Trophoblast cell (in vitro differentiated cells and primary cell): ENCODE measurements at regions not wholly inside any gene's neighbourhood (a gene's known extent, or its start where the extent isn't known, plus 50 kb on each side); places are given as distances from the start of the nearest gene placed in this dataset.

Experiments used
- DNase-seq, 2 donors: peaks; one replicate each; pipeline ENCODE4 v3.0.0-alpha.2; 2016
- H2AFZ ChIP-seq: 2 replicates; pipeline ENCODE4 v1.6.1; 2013; ENCODE audit warnings: low read length, moderate library complexity, mild to moderate bottlenecking; ENCODE audit not compliant: insufficient read depth, poor library complexity
- H2AK5ac ChIP-seq: 2 replicates; pipeline ENCODE4 v1.6.1; 2013; ENCODE audit warnings: mild to moderate bottlenecking, low read length
- H2BK120ac ChIP-seq: 2 replicates; pipeline ENCODE4 v1.6.1; 2013; ENCODE audit warnings: low read length, mild to moderate bottlenecking, moderate library complexity; ENCODE audit not compliant: insufficient read depth, poor library complexity
- H2BK12ac ChIP-seq: 2 replicates; pipeline ENCODE4 v1.6.1; 2013; ENCODE audit warnings: mild to moderate bottlenecking, low read length, moderate library complexity
- H2BK5ac ChIP-seq: 2 replicates; pipeline ENCODE4 v1.6.1; 2013; ENCODE audit warnings: low read length, low read depth, moderate library complexity, mild to moderate bottlenecking; ENCODE audit not compliant: poor library complexity
- H3K14ac ChIP-seq: 2 replicates; pipeline ENCODE4 v1.6.1; 2013; ENCODE audit warnings: mild to moderate bottlenecking, low read length
- H3K18ac ChIP-seq: 2 replicates; pipeline ENCODE4 v1.6.1; 2013; ENCODE audit warnings: mild to moderate bottlenecking, low read length
- H3K23ac ChIP-seq: 2 replicates; pipeline ENCODE4 v1.6.1; 2013; ENCODE audit warnings: low read length
- H3K27ac ChIP-seq: 2 replicates; pipeline ENCODE4 v1.5.1; 2013; ENCODE audit warnings: low read depth, mild to moderate bottlenecking, inconsistent platforms, low read length, moderate library complexity
- H3K27me3 ChIP-seq: 2 replicates; pipeline ENCODE4 v1.6.1; 2013; ENCODE audit warnings: inconsistent platforms, mild to moderate bottlenecking, low read length, moderate library complexity; ENCODE audit not compliant: insufficient read depth
- H3K36me3 ChIP-seq, 2 experiments: 1 replicate in 1 of 2; 2 replicates in 1 of 2; pipeline ENCODE4 v1.6.1; 2013; ENCODE audit warnings: low read length in 2 of 2, mild to moderate bottlenecking in 2 of 2, moderate library complexity in 1 of 2; ENCODE audit not compliant: insufficient read depth in 2 of 2, control insufficient read depth in 1 of 2
- H3K4ac ChIP-seq: 2 replicates; pipeline ENCODE4 v1.6.1; 2013; ENCODE audit warnings: low read depth, mild to moderate bottlenecking, low read length, moderate library complexity
- H3K4me1 ChIP-seq, 2 experiments: 1 replicate in 1 of 2; 2 replicates in 1 of 2; pipeline ENCODE4 v1.6.1; 2013; ENCODE audit warnings: low read length in 2 of 2, mild to moderate bottlenecking in 2 of 2, moderate library complexity in 1 of 2; ENCODE audit not compliant: insufficient read depth in 2 of 2, control insufficient read depth in 1 of 2
- H3K4me2 ChIP-seq: 2 replicates; pipeline ENCODE4 v1.6.1; 2013; ENCODE audit warnings: inconsistent platforms, mild to moderate bottlenecking, low read length, moderate library complexity
- H3K4me3 ChIP-seq: 2 replicates; pipeline ENCODE4 v1.5.1; 2013; ENCODE audit warnings: mild to moderate bottlenecking, low read depth, low read length, inconsistent platforms
- H3K79me1 ChIP-seq: one replicate; pipeline ENCODE4 v1.6.1; 2013; ENCODE audit warnings: low read length
- H3K79me2 ChIP-seq: 2 replicates; pipeline ENCODE4 v1.6.1; 2013; ENCODE audit warnings: low read length, mild to moderate bottlenecking; ENCODE audit not compliant: control insufficient read depth, insufficient read depth, poor library complexity
- H3K9ac ChIP-seq: 2 replicates; pipeline ENCODE4 v1.6.1; 2013; ENCODE audit warnings: mild to moderate bottlenecking, low read length
- H3K9me3 ChIP-seq: 2 replicates; pipeline ENCODE4 v1.6.1; 2013; ENCODE audit warnings: low read depth, mild to moderate bottlenecking, control low read depth, inconsistent platforms, low read length; ENCODE audit not compliant: insufficient read depth
- H4K12ac ChIP-seq: 2 replicates; pipeline ENCODE4 v1.6.1; 2013; ENCODE audit warnings: low read depth, mild to moderate bottlenecking, low read length, moderate library complexity
- H4K8ac ChIP-seq: 2 replicates; pipeline ENCODE4 v1.6.1; 2013; ENCODE audit warnings: low read depth, mild to moderate bottlenecking, low read length, moderate library complexity
- H4K91ac ChIP-seq: one replicate; pipeline ENCODE4 v1.6.1; 2013; ENCODE audit warnings: low read depth, mild to moderate bottlenecking, low read length, moderate library complexity
- WGBS: extraction: QIAGEN DNeasy Blood & Tissue Kit; methylation state at CpG from one replicate; pipeline ENCODE4 v1.1.7; 2013; ENCODE audit warnings: missing lambda C conversion rate; ENCODE audit not compliant: insufficient read length, insufficient coverage; ENCODE audit errors: extremely low coverage; 5-methylcytosine and 5-hydroxymethylcytosine counted together

GRCh38 chr22:34038801-34039555, 118.7 kb upstream of the LARGE1 start:
- H3K79me1 ChIP-seq, result no peaks in the 10 kb centered on the region
- H3K4me2 ChIP-seq, result no peak overlapping the region
- no peak overlapping the region for H2BK5ac ChIP-seq
- no peak overlapping the region for H4K12ac ChIP-seq
- H3K4ac ChIP-seq, result no peak overlapping the region
- H3K23ac ChIP-seq, result peak overlapping the region; percentile 90
- H3K27me3 ChIP-seq, result no peaks in the 10 kb centered on the region
- no peak overlapping the region for H2AFZ ChIP-seq
- H3K27ac ChIP-seq, result no peak overlapping the region
- H3K9me3 ChIP-seq, result no peaks in the 10 kb centered on the region
- no peak overlapping the region for H3K18ac ChIP-seq
- no peaks in the 10 kb centered on the region for H3K79me2 ChIP-seq
- no peaks in the 10 kb centered on the region for H3K36me3 ChIP-seq
- no peak for DNase-seq
- H2BK12ac ChIP-seq, result no peak overlapping the region
- H3K4me1 ChIP-seq, result no peaks in the 10 kb centered on the region
- H3K9ac ChIP-seq, result no peak overlapping the region
- no peak overlapping the region for H3K14ac ChIP-seq
- no CpG with 5 or more reads among the region's 11 CpGs for WGBS
- no peak overlapping the region for H3K4me3 ChIP-seq
- no peak overlapping the region for H4K91ac ChIP-seq
- H2AK5ac ChIP-seq, result no peak overlapping the region
- no peak overlapping the region for H4K8ac ChIP-seq
- no peak overlapping the region for H2BK120ac ChIP-seq

- DNase-seq, result no peak
- Histone ChIP-seq H2BK120ac (no peak overlapping the region), H2BK5ac (no peak overlapping the region), H4K12ac (no peak overlapping the region), H3K27ac (no peak overlapping the region), H2BK12ac (no peak overlapping the region), H3K27me3 (no peaks in the 10 kb centered on the region), H3K36me3 (no peaks in the 10 kb centered on the region), H3K79me2 (no peaks in the 10 kb centered on the region), H3K23ac (no peak overlapping the region), H3K4me2 (no peak overlapping the region), H3K9me3 (no peaks in the 10 kb centered on the region), H3K14ac (no peak overlapping the region), H3K4me1 (no peaks in the 10 kb centered on the region), H4K91ac (no peak overlapping the region), H3K9ac (no peak overlapping the region), H2AFZ (no peak overlapping the region), H3K18ac (no peak overlapping the region), H3K79me1 (no peaks in the 10 kb centered on the region), H3K4ac (no peak overlapping the region), H3K4me3 (no peak overlapping the region), H2AK5ac (no peak overlapping the region), H4K8ac (no peak overlapping the region)
- WGBS, result no CpG with 5 or more reads among the region's 4 CpGs
Observed at GRCh38 chr22:34045311-34045710, 125.0 kb upstream of the LARGE1 start.

- WGBS, result no CpG with 5 or more reads among the region's 3 CpGs
- H2BK12ac ChIP-seq, result no peak overlapping the region
- H3K79me2 ChIP-seq, result no peaks in the 10 kb centered on the region
- H2BK120ac ChIP-seq, result no peak overlapping the region
- H3K14ac ChIP-seq, result no peak overlapping the region
- no peak overlapping the region for H4K91ac ChIP-seq
- H3K23ac ChIP-seq, result no peak overlapping the region
- H3K4me1 ChIP-seq, result no peaks in the 10 kb centered on the region
- no peak overlapping the region for H2AK5ac ChIP-seq
- H3K79me1 ChIP-seq, result no peaks in the 10 kb centered on the region
- no peak overlapping the region for H4K8ac ChIP-seq
- H3K18ac ChIP-seq, result no peak overlapping the region
- no peak overlapping the region for H3K4ac ChIP-seq
- H4K12ac ChIP-seq, result no peak overlapping the region
- no peak overlapping the region for H3K27ac ChIP-seq
- H3K4me2 ChIP-seq, result no peak overlapping the region
- H3K9me3 ChIP-seq, result peaks cover 5% of the 10 kb centered on the region
- no peaks in the 10 kb centered on the region for H3K27me3 ChIP-seq
- DNase-seq, result no peak
- H3K9ac ChIP-seq, result no peak overlapping the region
- H3K36me3 ChIP-seq, result no peaks in the 10 kb centered on the region
- H2BK5ac ChIP-seq, result no peak overlapping the region
- no peak overlapping the region for H2AFZ ChIP-seq
- no peak overlapping the region for H3K4me3 ChIP-seq
Observed at GRCh38 chr22:34055525-34056200, 135.4 kb upstream of the LARGE1 start.

DNA sequence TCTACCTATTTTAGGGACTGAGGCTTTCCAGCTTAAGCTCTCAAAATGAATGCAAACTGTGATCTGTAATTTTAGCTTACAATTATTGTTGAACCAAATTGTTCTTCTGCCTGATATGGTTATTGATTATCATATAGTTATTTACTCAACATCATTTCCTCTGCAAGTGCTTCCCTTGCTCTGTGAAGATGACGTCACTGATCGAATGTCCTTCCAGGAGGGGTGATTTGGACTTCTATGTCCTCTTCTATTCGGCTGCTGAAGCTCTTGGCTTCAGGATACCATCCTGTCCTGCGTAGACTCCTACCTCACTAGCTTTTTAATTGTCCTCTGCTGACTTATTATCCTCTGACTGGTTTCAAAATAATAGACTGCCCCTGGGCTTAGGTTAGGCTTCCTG, 137.4 kb upstream of the LARGE1 start:
- no CpG with 5 or more reads among the region's 4 CpGs for WGBS
- H3K9ac ChIP-seq, result no peak overlapping the region
- no peaks in the 10 kb centered on the region for H3K4me1 ChIP-seq
- H2AK5ac ChIP-seq, result no peak overlapping the region
- H3K4ac ChIP-seq, result no peak overlapping the region
- H4K8ac ChIP-seq, result no peak overlapping the region
- H3K23ac ChIP-seq, result no peak overlapping the region
- no peak overlapping the region for H3K18ac ChIP-seq
- H2BK12ac ChIP-seq, result no peak overlapping the region
- no peak overlapping the region for H3K27ac ChIP-seq
- no peak for DNase-seq
- no peaks in the 10 kb centered on the region for H3K27me3 ChIP-seq
- no peak overlapping the region for H4K12ac ChIP-seq
- no peak overlapping the region for H2AFZ ChIP-seq
- no peaks in the 10 kb centered on the region for H3K79me2 ChIP-seq
- H3K4me2 ChIP-seq, result no peak overlapping the region
- H3K9me3 ChIP-seq, result peaks cover 5% of the 10 kb centered on the region
- no peaks in the 10 kb centered on the region for H3K36me3 ChIP-seq
- H3K14ac ChIP-seq, result no peak overlapping the region
- H2BK120ac ChIP-seq, result no peak overlapping the region
- H3K4me3 ChIP-seq, result no peak overlapping the region
- no peak overlapping the region for H4K91ac ChIP-seq
- no peaks in the 10 kb centered on the region for H3K79me1 ChIP-seq
- H2BK5ac ChIP-seq, result no peak overlapping the region
